Coronary artery (tissue), 2 donors: ENCODE measurements at regions not wholly inside any gene's neighbourhood (a gene's known extent, or its start where the extent isn't known, plus 50 kb on each side); places are given as distances from the start of the nearest gene placed in this dataset.

Source experiments
- DNase-seq: peaks from one replicate; pipeline ENCODE4 v3.0.0-alpha.2; 2017; ENCODE audit warnings: low spot score
- H3K27ac ChIP-seq, 2 donors: fragments of 200-600 bp; sonication (generic); one replicate each; pipeline ENCODE4 v1.5.1; 2016 to 2019
- H3K4me3 ChIP-seq: fragments of 200-600 bp; sonication (generic); 2 replicates; pipeline ENCODE4 v1.5.1; 2016; ENCODE audit warnings: mild to moderate bottlenecking, moderate library complexity
- CTCF ChIP-seq: fragments of 200-600 bp; sonication (generic); IDR thresholded peaks from one replicate; pipeline ENCODE4 v1.5.1; 2019; ENCODE audit warnings: antibody characterized with exemption

GRCh38 chr13:80413611-80414010 lies 72.7 kb upstream of the SPRY2 start:
- TF ChIP-seq CTCF = no peak
- DNase-seq = no peak
- Histone ChIP-seq H3K27ac (no peak overlapping the region), H3K4me3 (no peak overlapping the region)

GRCh38 chr13:80408270-80408669 lies 67.3 kb upstream of the SPRY2 start:
- Histone ChIP-seq H3K27ac (no peak overlapping the region), H3K4me3 (no peak overlapping the region)
- DNase-seq = no peak
- TF ChIP-seq CTCF = no peak

- no peak overlapping the region for H3K4me3 ChIP-seq
- TF ChIP-seq CTCF = no peak
- no peak for DNase-seq
- H3K27ac ChIP-seq = no peak overlapping the region
These were observed 60.0 kb upstream of the SPRY2 start for GRCh38 chr13:80400865-80401426.

GRCh38 chr13:80400164-80400864 lies 59.4 kb upstream of the SPRY2 start:
- no peak for TF ChIP-seq CTCF
- Histone ChIP-seq H3K4me3 (no peak overlapping the region), H3K27ac (no peak overlapping the region)
- DNase-seq = no peak

GRCh38 chr13:80399340-80400163 lies 58.6 kb upstream of the SPRY2 start:
- H3K4me3 ChIP-seq = no peak overlapping the region
- no peak for DNase-seq
- H3K27ac ChIP-seq = no peak overlapping the region
- TF ChIP-seq CTCF = no peak
